ENCODE measurements at regions not wholly inside any gene's neighbourhood (a gene's known extent, or its start where the extent isn't known, plus 50 kb on each side); places are given as distances from the start of the nearest gene placed in this dataset.

- Histone ChIP-seq H3K27ac (ENCODE audit: low read depth, low read length) (no peak overlapping the region), H3F3A (ENCODE audit: control insufficient read depth, insufficient read depth) (no peaks in the 10 kb centered on the region), H3K4me1 (ENCODE audit: control insufficient read depth, low read length) (peaks cover 38% of the 10 kb centered on the region), H3K4me2 (ENCODE audit: low read length) (peak overlapping the region; percentile 53), H4K20me1 (ENCODE audit: control insufficient read depth, insufficient read depth, low read depth, low read length) (no peaks in the 10 kb centered on the region), H3K27me3 (ENCODE audit: control insufficient read depth, low read length) (no peaks in the 10 kb centered on the region), H3K79me2 (ENCODE audit: control insufficient read depth, low read length) (no peaks in the 10 kb centered on the region), H3K9me2 (replicated peaks; ENCODE audit: control insufficient read depth, low read length) (no peaks in the 10 kb centered on the region), H3K36me3 (ENCODE audit: control insufficient read depth, low read length) (no peaks in the 10 kb centered on the region), H3K4me3 (ENCODE audit: low read length) (no peak overlapping the region), H3K9me3 (ENCODE audit: control insufficient read depth, insufficient read depth, low read length) (no peaks in the 10 kb centered on the region)
- no peak for TF ChIP-seq EZH2phosphoT487 (IDR thresholded peaks at IDR 0.05; ENCODE audit: borderline replicate concordance, low read length)
- no peak for TF ChIP-seq CTCF (IDR thresholded peaks at IDR 0.05; ENCODE audit: low read depth, low read length, poor library complexity, severe bottlenecking)
These were observed 416.8 kb upstream of the HS6ST1 start for GRCh38 chr2:128735296-128735960.

- no peaks in the 10 kb centered on the region for H3K79me2 ChIP-seq (ENCODE audit: control insufficient read depth, low read length)
- H3K4me1 ChIP-seq (ENCODE audit: control insufficient read depth, low read length): peaks cover 38% of the 10 kb centered on the region
- H4K20me1 ChIP-seq (ENCODE audit: control insufficient read depth, insufficient read depth, low read depth, low read length): no peaks in the 10 kb centered on the region
- H3K27me3 ChIP-seq (ENCODE audit: control insufficient read depth, low read length): no peaks in the 10 kb centered on the region
- H3K9me3 ChIP-seq (ENCODE audit: control insufficient read depth, insufficient read depth, low read length): no peaks in the 10 kb centered on the region
- H3K4me3 ChIP-seq (ENCODE audit: low read length): no peak overlapping the region
- H3K4me2 ChIP-seq (ENCODE audit: low read length): peak overlapping the region; percentile 66
- no peaks in the 10 kb centered on the region for H3K9me2 ChIP-seq (replicated peaks; ENCODE audit: control insufficient read depth, low read length)
- no peaks in the 10 kb centered on the region for H3F3A ChIP-seq (ENCODE audit: control insufficient read depth, insufficient read depth)
- TF ChIP-seq CTCF (IDR thresholded peaks at IDR 0.05; ENCODE audit: low read depth, low read length, poor library complexity, severe bottlenecking) (no peak), EZH2phosphoT487 (IDR thresholded peaks at IDR 0.05; ENCODE audit: borderline replicate concordance, low read length) (no peak)
- no peaks in the 10 kb centered on the region for H3K36me3 ChIP-seq (ENCODE audit: control insufficient read depth, low read length)
- H3K27ac ChIP-seq (ENCODE audit: low read depth, low read length): no peak overlapping the region
These were observed 417.5 kb upstream of the HS6ST1 start for GRCh38 chr2:128736046-128736688.

GRCh38 chr2:128736689-128737545, 418.2 kb upstream of the HS6ST1 start:
- no peaks in the 10 kb centered on the region for H4K20me1 ChIP-seq (ENCODE audit: control insufficient read depth, insufficient read depth, low read depth, low read length)
- no peaks in the 10 kb centered on the region for H3K27me3 ChIP-seq (ENCODE audit: control insufficient read depth, low read length)
- peaks cover 38% of the 10 kb centered on the region for H3K4me1 ChIP-seq (ENCODE audit: control insufficient read depth, low read length)
- H3K4me3 ChIP-seq (ENCODE audit: low read length): peak overlapping the region; percentile 46
- TF ChIP-seq EZH2phosphoT487 (IDR thresholded peaks at IDR 0.05; ENCODE audit: borderline replicate concordance, low read length) (no peak), CTCF (IDR thresholded peaks at IDR 0.05; ENCODE audit: low read depth, low read length, poor library complexity, severe bottlenecking) (peak; percentile 96)
- H3F3A ChIP-seq (ENCODE audit: control insufficient read depth, insufficient read depth): no peaks in the 10 kb centered on the region
- no peaks in the 10 kb centered on the region for H3K9me2 ChIP-seq (replicated peaks; ENCODE audit: control insufficient read depth, low read length)
- no peaks in the 10 kb centered on the region for H3K36me3 ChIP-seq (ENCODE audit: control insufficient read depth, low read length)
- no peaks in the 10 kb centered on the region for H3K9me3 ChIP-seq (ENCODE audit: control insufficient read depth, insufficient read depth, low read length)
- H3K79me2 ChIP-seq (ENCODE audit: control insufficient read depth, low read length): no peaks in the 10 kb centered on the region
- peak overlapping the region; percentile 66 for H3K4me2 ChIP-seq (ENCODE audit: low read length)
- H3K27ac ChIP-seq (ENCODE audit: low read depth, low read length): no peak overlapping the region

All from DOHH2 (cell line).